ENCODE measurements at regions not wholly inside any gene's neighbourhood (a gene's known extent, or its start where the extent isn't known, plus 50 kb on each side); places are given as distances from the start of the nearest gene placed in this dataset.

GRCh38 chrX:2629316-2630007 lies 61.6 kb upstream of the CD99 start:
- intact Hi-C loops (cut with micrococcal nuclease): loop anchor here (5.0 kb wide), 3 partner anchors 68 to 83 kb away; no protein-coding TSS in a partner anchor
- Mint-ChIP-seq H3K27ac (peak overlapping the region; percentile 82 to 95 (median 90)), H3K4me1 (peaks cover 6% of the 10 kb centered on the region), H3K4me3 (no peak overlapping the region), H3K9me3 (peaks cover 33 to 53% (median 49%) of the 10 kb centered on the region in 7 donors), H3K27me3 (ENCODE audit: low read depth in 3 of 3) (peaks cover 0 to 28% (median 0%) of the 10 kb centered on the region in 3 donors), H3K36me3 (peaks cover 72 to 85% of the 10 kb centered on the region in 2 donors)
- H3K27ac ChIP-seq (ENCODE audit: low read depth in 1 of 2, low read length in 2 of 2): peak overlapping the region in 1 of 2 donors; percentile 68
- no peaks in the 10 kb centered on the region for H3K4me1 ChIP-seq (ENCODE audit: control insufficient read depth in 1 of 2, insufficient read depth in 2 of 2, low read length in 2 of 2)
- no peaks in the 10 kb centered on the region for H3K79me2 ChIP-seq (ENCODE audit: insufficient read depth, low read length)
- no peaks in the 10 kb centered on the region for H4K20me1 ChIP-seq (ENCODE audit: insufficient read depth, low read length)
- no peak for TF ChIP-seq CTCF (IDR thresholded peaks at IDR 0.05)
- H3K36me3 ChIP-seq (replicated peaks in 1 of 2; ENCODE audit: control insufficient read depth in 1 of 2, insufficient read depth in 2 of 2, low read length in 2 of 2): peaks cover 10 to 42% of the 10 kb centered on the region in 2 donors
- H3K4me2 ChIP-seq (replicated peaks; ENCODE audit: extremely low read depth, low read length, poor library complexity, severe bottlenecking): no peak overlapping the region
- no peak overlapping the region for H3K9ac ChIP-seq (ENCODE audit: insufficient read depth, low read length, poor library complexity, severe bottlenecking)
- H3K27me3 ChIP-seq (ENCODE audit: control insufficient read depth in 2 of 2, insufficient read depth in 2 of 2, low read length in 2 of 2): no peaks in the 10 kb centered on the region
- DNase-seq: peak; percentile 62 to 86 (median 76)
- H3K9me3 ChIP-seq (replicated peaks in 1 of 2; ENCODE audit: control insufficient read depth in 1 of 2, insufficient read depth in 1 of 2, low read length in 2 of 2): peaks cover 20 to 53% of the 10 kb centered on the region in 2 donors
- H2AFZ ChIP-seq (ENCODE audit: insufficient read depth, low read depth, low read length, poor library complexity, severe bottlenecking): no peak overlapping the region
- WGBS (ENCODE audit: insufficient coverage): 44% methylated on average over 1 of the region's 6 CpGs
- H3K4me3 ChIP-seq (replicated peaks in 1 of 3; ENCODE audit: low read depth in 2 of 3, low read length in 3 of 3): peak overlapping the region in 1 of 3 experiments; percentile 16

GRCh38 chrX:2628751-2629315 lies 62.3 kb upstream of the CD99 start:
- H3K4me2 ChIP-seq (replicated peaks; ENCODE audit: extremely low read depth, low read length, poor library complexity, severe bottlenecking): no peak overlapping the region
- Mint-ChIP-seq H3K9me3 (peaks cover 33 to 53% (median 49%) of the 10 kb centered on the region in 7 donors), H3K27ac (peak overlapping the region; percentile 82 to 95 (median 90)), H3K36me3 (peaks cover 75 to 87% of the 10 kb centered on the region in 2 donors), H3K4me1 (peaks cover 6% of the 10 kb centered on the region), H3K4me3 (no peak overlapping the region), H3K27me3 (ENCODE audit: low read depth in 3 of 3) (peaks cover 0 to 28% (median 0%) of the 10 kb centered on the region in 3 donors)
- no peak overlapping the region for H3K9ac ChIP-seq (ENCODE audit: insufficient read depth, low read length, poor library complexity, severe bottlenecking)
- DNase-seq: no peak
- H4K20me1 ChIP-seq (ENCODE audit: insufficient read depth, low read length): no peaks in the 10 kb centered on the region
- H3K79me2 ChIP-seq (ENCODE audit: insufficient read depth, low read length): no peaks in the 10 kb centered on the region
- intact Hi-C loops (cut with micrococcal nuclease): no loop called here
- H3K27me3 ChIP-seq (ENCODE audit: control insufficient read depth in 2 of 2, insufficient read depth in 2 of 2, low read length in 2 of 2): no peaks in the 10 kb centered on the region
- no peak overlapping the region for H2AFZ ChIP-seq (ENCODE audit: insufficient read depth, low read depth, low read length, poor library complexity, severe bottlenecking)
- H3K4me1 ChIP-seq (ENCODE audit: control insufficient read depth in 1 of 2, insufficient read depth in 2 of 2, low read length in 2 of 2): no peaks in the 10 kb centered on the region
- peaks cover 20 to 53% of the 10 kb centered on the region in 2 donors for H3K9me3 ChIP-seq (replicated peaks in 1 of 2; ENCODE audit: control insufficient read depth in 1 of 2, insufficient read depth in 1 of 2, low read length in 2 of 2)
- H3K27ac ChIP-seq (ENCODE audit: low read depth in 1 of 2, low read length in 2 of 2): peak overlapping the region in 1 of 2 donors; percentile 68
- peaks cover 15 to 48% of the 10 kb centered on the region in 2 donors for H3K36me3 ChIP-seq (replicated peaks in 1 of 2; ENCODE audit: control insufficient read depth in 1 of 2, insufficient read depth in 2 of 2, low read length in 2 of 2)
- TF ChIP-seq CTCF (IDR thresholded peaks at IDR 0.05): no peak
- H3K4me3 ChIP-seq (replicated peaks in 1 of 3; ENCODE audit: low read depth in 2 of 3, low read length in 3 of 3): peak overlapping the region in 1 of 3 experiments; percentile 5
- 61% methylated on average over 2 of the region's 2 CpGs for WGBS (ENCODE audit: insufficient coverage)

Data from CD14-positive monocyte (primary cell).